H9 (cell line): ENCODE measurements at regions not wholly inside any gene's neighbourhood (a gene's known extent, or its start where the extent isn't known, plus 50 kb on each side); places are given as distances from the start of the nearest gene placed in this dataset.

ENCODE experiments used
- DNase-seq: peaks from one replicate; pipeline ENCODE4 v3.0.0-alpha.2; 2017
- H2AFZ ChIP-seq: one replicate; pipeline ENCODE4 v1.6.1; 2013; ENCODE audit warnings: mild to moderate bottlenecking, low read length, control low read depth, moderate library complexity
- H2AK5ac ChIP-seq: 2 replicates; pipeline ENCODE4 v1.6.1; 2013; ENCODE audit warnings: low read length, control low read depth, mixed read lengths; ENCODE audit not compliant: insufficient read length
- H2BK120ac ChIP-seq: one replicate; pipeline ENCODE4 v1.6.1; 2013; ENCODE audit warnings: low read depth, mild to moderate bottlenecking, low read length, control low read depth, inconsistent platforms; ENCODE audit not compliant: poor library complexity, severe bottlenecking
- H2BK12ac ChIP-seq: 2 replicates; pipeline ENCODE4 v1.6.1; 2013; ENCODE audit warnings: low read length, control low read depth, mixed read lengths, low read depth; ENCODE audit not compliant: insufficient read length
- H2BK15ac ChIP-seq: 2 replicates; pipeline ENCODE4 v1.6.1; 2013; ENCODE audit warnings: low read depth, low read length, control low read depth
- H2BK20ac ChIP-seq: one replicate; pipeline ENCODE4 v1.6.1; 2013; ENCODE audit warnings: low read depth, mild to moderate bottlenecking, low read length, control low read depth, inconsistent platforms; ENCODE audit not compliant: poor library complexity, severe bottlenecking
- H2BK5ac ChIP-seq: 2 replicates; pipeline ENCODE4 v1.6.1; 2013; ENCODE audit warnings: low read length, control low read depth, mixed read lengths; ENCODE audit not compliant: insufficient read length
- H3K14ac ChIP-seq: 2 replicates; pipeline ENCODE4 v1.6.1; 2013; ENCODE audit warnings: low read length, control low read depth; ENCODE audit not compliant: insufficient read depth
- H3K18ac ChIP-seq: 2 replicates; pipeline ENCODE4 v1.6.1; 2013; ENCODE audit warnings: low read depth, mild to moderate bottlenecking, mixed read lengths, low read length, control low read depth; ENCODE audit not compliant: insufficient read length
- H3K23ac ChIP-seq: 2 replicates; pipeline ENCODE4 v1.6.1; 2013; ENCODE audit warnings: low read length, control low read depth, mixed read lengths, low read depth; ENCODE audit not compliant: insufficient read length
- H3K23me2 ChIP-seq: 2 replicates; pipeline ENCODE4 v1.6.1; 2013; ENCODE audit warnings: low read depth, mild to moderate bottlenecking, mixed read lengths, low read length, control low read depth; ENCODE audit not compliant: insufficient read length, poor library complexity, severe bottlenecking
- H3K27ac ChIP-seq: 2 replicates; pipeline ENCODE4 v1.5.1; 2013; ENCODE audit warnings: low read length, control low read depth, mixed read lengths, low read depth; ENCODE audit not compliant: insufficient read length
- H3K27me3 ChIP-seq: 2 replicates; pipeline ENCODE4 v1.6.1; 2013; ENCODE audit warnings: low read length, control low read depth, inconsistent platforms; ENCODE audit not compliant: insufficient read depth
- H3K4ac ChIP-seq: 2 replicates; pipeline ENCODE4 v1.6.1; 2013; ENCODE audit warnings: low read depth, mild to moderate bottlenecking, control low read depth, inconsistent platforms, low read length, moderate library complexity
- H3K4me1 ChIP-seq: 2 replicates; pipeline ENCODE4 v1.6.1; 2013; ENCODE audit warnings: low read length, control low read depth, inconsistent platforms; ENCODE audit not compliant: insufficient read depth
- H3K4me2 ChIP-seq: 2 replicates; pipeline ENCODE4 v1.6.1; 2013; ENCODE audit warnings: low read length, control low read depth, mixed read lengths; ENCODE audit not compliant: insufficient read length, insufficient read depth
- H3K56ac ChIP-seq: 2 replicates; pipeline ENCODE4 v1.6.1; 2013; ENCODE audit warnings: low read depth, mild to moderate bottlenecking, mixed read lengths, low read length, control low read depth; ENCODE audit not compliant: insufficient read length
- H3K79me1 ChIP-seq: 2 replicates; pipeline ENCODE4 v1.6.1; 2013; ENCODE audit warnings: low read depth, mild to moderate bottlenecking, moderate library complexity, low read length, control low read depth, inconsistent platforms; ENCODE audit not compliant: insufficient read depth, poor library complexity, severe bottlenecking
- H3K79me2 ChIP-seq: 2 replicates; pipeline ENCODE4 v1.6.1; 2013; ENCODE audit warnings: low read length, control low read depth, inconsistent platforms; ENCODE audit not compliant: insufficient read depth
- H3K9ac ChIP-seq: 2 replicates; pipeline ENCODE4 v1.6.1; 2013; ENCODE audit warnings: low read length, control low read depth, mixed read lengths; ENCODE audit not compliant: insufficient read length; ENCODE audit errors: extremely low read depth
- H3K9me3 ChIP-seq: one replicate; pipeline ENCODE4 v1.6.1; 2013; ENCODE audit warnings: low read depth, low read length, inconsistent platforms; ENCODE audit not compliant: control insufficient read depth
- H3T11ph ChIP-seq: one replicate; pipeline ENCODE4 v1.6.1; 2013; ENCODE audit warnings: mild to moderate bottlenecking, low read length, control low read depth, inconsistent platforms
- H4K20me1 ChIP-seq: one replicate; pipeline ENCODE4 v1.6.1; 2013; ENCODE audit not compliant: control insufficient read depth, insufficient read length, insufficient read depth
- H4K5ac ChIP-seq: 2 replicates; pipeline ENCODE4 v1.6.1; 2013; ENCODE audit warnings: low read depth, mild to moderate bottlenecking, mixed read lengths, low read length, control low read depth; ENCODE audit not compliant: insufficient read length
- H4K8ac ChIP-seq: replicated peaks from 2 replicates; pipeline ENCODE4 v1.6.1; 2013; ENCODE audit warnings: low read length, control low read depth, mixed read lengths, low read depth; ENCODE audit not compliant: insufficient read length
- H4K91ac ChIP-seq: 2 replicates; pipeline ENCODE4 v1.6.1; 2013; ENCODE audit warnings: low read depth, mild to moderate bottlenecking, moderate library complexity, mixed read lengths, low read length, control low read depth; ENCODE audit not compliant: insufficient read length
- H3K27ac Mint-ChIP-seq, 3 experiments: 2 replicates in 2 of 3; 3 replicates in 1 of 3; pipeline ENCODE4 v1.8.0; 2020 to 2021; ENCODE audit warnings: mixed read lengths in 3 of 3, mild to moderate bottlenecking in 1 of 3, moderate library complexity in 1 of 3
- H3K27me3 Mint-ChIP-seq: 2 replicates; pipeline ENCODE4 v1.8.0; 2021; ENCODE audit warnings: low read depth, mild to moderate bottlenecking, moderate library complexity, mixed read lengths
- H3K36me3 Mint-ChIP-seq, 3 experiments: 2 replicates in 2 of 3; 3 replicates in 1 of 3; pipeline ENCODE4 v1.8.0; 2020 to 2021; ENCODE audit warnings: low read depth in 3 of 3, mixed read lengths in 3 of 3; ENCODE audit not compliant: insufficient read depth in 1 of 3
- H3K4me1 Mint-ChIP-seq, 2 experiments: 2 replicates each; pipeline ENCODE4 v1.8.0; 2020; ENCODE audit warnings: mixed read lengths in 2 of 2
- H3K4me3 Mint-ChIP-seq, 2 experiments: 2 replicates in 1 of 2; 3 replicates in 1 of 2; pipeline ENCODE4 v1.8.0; 2020 to 2021; ENCODE audit warnings: mild to moderate bottlenecking in 2 of 2, mixed read lengths in 2 of 2, moderate library complexity in 1 of 2
- H3K9me3 Mint-ChIP-seq, 2 experiments: 2 replicates in 1 of 2; 3 replicates in 1 of 2; pipeline ENCODE4 v1.8.0; 2020; ENCODE audit warnings: mild to moderate bottlenecking in 2 of 2, mixed read lengths in 2 of 2, moderate library complexity in 1 of 2
- CTCF ChIP-seq: fragments of 200-600 bp; sonication (generic); conservative IDR thresholded peaks from 3 replicates; pipeline ENCODE4 v1.8.0; 2021; ENCODE audit warnings: antibody characterized with exemption, mild to moderate bottlenecking
- whole genome bisulfite sequencing: extraction: QIAGEN DNeasy Blood & Tissue Kit; methylation state at CpG from one replicate; pipeline ENCODE4 v1.1.7; 2013; ENCODE audit warnings: missing lambda C conversion rate, low lambda C conversion rate, mixed read lengths; ENCODE audit not compliant: insufficient read length; ENCODE audit errors: extremely low coverage; 5-methylcytosine and 5-hydroxymethylcytosine counted together

GRCh38 chr16:51248217-51248616, 97.1 kb upstream of the SALL1 start:
- no peak overlapping the region for H2BK15ac ChIP-seq
- peaks cover 1% of the 10 kb centered on the region; the same call in 1 of the 2 replicates for H3K27me3 Mint-ChIP-seq
- H3T11ph ChIP-seq, result no peak overlapping the region
- no peak overlapping the region for H3K56ac ChIP-seq
- H3K4me2 ChIP-seq, result no peak overlapping the region
- no peak overlapping the region for H3K27ac Mint-ChIP-seq
- H2AFZ ChIP-seq, result no peak overlapping the region
- peaks cover 15 to 16% of the 10 kb centered on the region in 2 experiments for H3K4me1 Mint-ChIP-seq
- no peak overlapping the region for H2BK20ac ChIP-seq
- no peak overlapping the region for H3K4ac ChIP-seq
- no peaks in the 10 kb centered on the region for H3K79me1 ChIP-seq
- no CpG with 5 or more reads among the region's 3 CpGs for WGBS
- no peaks in the 10 kb centered on the region for H3K4me1 ChIP-seq
- H2BK120ac ChIP-seq, result no peak overlapping the region
- H2BK12ac ChIP-seq, result no peak overlapping the region
- no peak overlapping the region for H3K4me3 Mint-ChIP-seq
- no peak for DNase-seq
- H3K9me3 ChIP-seq, result no peaks in the 10 kb centered on the region
- no peaks in the 10 kb centered on the region for H3K79me2 ChIP-seq
- H3K27ac ChIP-seq, result no peak overlapping the region
- TF ChIP-seq CTCF, result no peak
- H3K23ac ChIP-seq, result no peak overlapping the region
- H4K8ac ChIP-seq, result no peak overlapping the region
- H3K14ac ChIP-seq, result no peak overlapping the region
- no peak overlapping the region for H2BK5ac ChIP-seq
- peaks cover 16% of the 10 kb centered on the region in 2 experiments; a peak in 4 of 5 replicates for H3K9me3 Mint-ChIP-seq
- H3K36me3 Mint-ChIP-seq, result peaks cover 3 to 17% (median 3%) of the 10 kb centered on the region in 3 experiments; a peak in 6 of 7 replicates
- no peak overlapping the region for H3K9ac ChIP-seq
- H4K20me1 ChIP-seq, result no peaks in the 10 kb centered on the region
- no peak overlapping the region for H2AK5ac ChIP-seq
- no peaks in the 10 kb centered on the region for H3K23me2 ChIP-seq
- H4K91ac ChIP-seq, result no peak overlapping the region
- no peaks in the 10 kb centered on the region for H3K27me3 ChIP-seq
- no peak overlapping the region for H3K18ac ChIP-seq
- no peak overlapping the region for H4K5ac ChIP-seq
